ENCODE measurements at regions not wholly inside any gene's neighbourhood (a gene's known extent, or its start where the extent isn't known, plus 50 kb on each side); places are given as distances from the start of the nearest gene placed in this dataset.

- no peak overlapping the region for H3K4me3 ChIP-seq
- CTCF ChIA-PET = no interaction called here
- POLR2A ChIA-PET = no interaction called here
- no peak for DNase-seq (ENCODE audit: low read depth in 1 of 2, low spot score in 1 of 2)
- TF ChIP-seq FOSB (CRISPR knock-in tag; IDR thresholded peaks at IDR 0.05) = no peak
- no peak for TF ChIP-seq USF2 (IDR thresholded peaks at IDR 0.05)
- no peak for TF ChIP-seq MYC (IDR thresholded peaks at IDR 0.05; ENCODE audit: borderline replicate concordance, low read length)
- no peak for TF ChIP-seq RAD21 (conservative IDR thresholded peaks at IDR 0.05 in 1 of 2, IDR thresholded peaks at IDR 0.05 in 1 of 2)
- TF ChIP-seq JUN (IDR thresholded peaks at IDR 0.05) = no peak
- no peak for TF ChIP-seq POLR2AphosphoS2 (conservative IDR thresholded peaks at IDR 0.05; ENCODE audit: low read length)
- no peak for TF ChIP-seq KDM1A (IDR thresholded peaks at IDR 0.05; ENCODE audit: low read depth)
- TF ChIP-seq FOXS1 (CRISPR knock-in tag; IDR thresholded peaks at IDR 0.05) = no peak
- TF ChIP-seq NPAS2 (CRISPR knock-in tag; IDR thresholded peaks at IDR 0.05; ENCODE audit: borderline replicate concordance) = no peak
- TF ChIP-seq HEYL (CRISPR knock-in tag; IDR thresholded peaks at IDR 0.05) = no peak
- TF ChIP-seq ZFP36 (IDR thresholded peaks at IDR 0.05; ENCODE audit: borderline replicate concordance, partially characterized antibody) = no peak
- no peak for TF ChIP-seq ATOH8 (CRISPR knock-in tag; IDR thresholded peaks at IDR 0.05; ENCODE audit: low read depth)
- no peak for TF ChIP-seq SREBF2 (IDR thresholded peaks at IDR 0.05)
- TF ChIP-seq E2F6 (IDR thresholded peaks at IDR 0.05; ENCODE audit: borderline replicate concordance, low read depth) = no peak
- FAIRE-seq = no peak
- no peak for ATAC-seq
- no peak overlapping the region for H3K4me2 ChIP-seq
- WGBS (ENCODE audit: missing lambda C conversion rate) = 55% methylated on average over 4 of the region's 7 CpGs
- H3K9me3 ChIP-seq = no peaks in the 10 kb centered on the region
- H3K4me1 ChIP-seq = no peaks in the 10 kb centered on the region
- no peak overlapping the region for H3K27ac ChIP-seq
Observed at GRCh38 chr13:89650226-89650625, 1697.3 kb upstream of the MIR17HG start.

GRCh38 chr13:89660752-89661151 lies 1686.7 kb upstream of the MIR17HG start:
- Histone ChIP-seq H3K4me2 (no peak overlapping the region), H3K4me1 (no peaks in the 10 kb centered on the region), H3K27ac (no peak overlapping the region), H3K4me3 (no peak overlapping the region), H3K9me3 (no peaks in the 10 kb centered on the region)
- DNase-seq (ENCODE audit: low read depth in 1 of 2, low spot score in 1 of 2) = no peak
- ATAC-seq = no peak
- CTCF ChIA-PET = no interaction called here
- no peak for FAIRE-seq
- POLR2A ChIA-PET = no interaction called here
- TF ChIP-seq POLR2AphosphoS2 (conservative IDR thresholded peaks at IDR 0.05; ENCODE audit: low read length) (no peak), REST (IDR thresholded peaks at IDR 0.05) (no peak), MAX (IDR thresholded peaks at IDR 0.05) (no peak), NFE2L2 (conservative IDR thresholded peaks at IDR 0.05; ENCODE audit: low read length) (no peak), EHMT2 (IDR thresholded peaks at IDR 0.05; ENCODE audit: low read depth) (no peak), NPAS2 (CRISPR knock-in tag; IDR thresholded peaks at IDR 0.05; ENCODE audit: borderline replicate concordance) (no peak), ZNF302 (CRISPR knock-in tag; IDR thresholded peaks at IDR 0.05) (no peak), JUN (IDR thresholded peaks at IDR 0.05) (no peak), HOXB5 (CRISPR knock-in tag; IDR thresholded peaks at IDR 0.05) (no peak), MYC (IDR thresholded peaks at IDR 0.05; ENCODE audit: borderline replicate concordance, low read length) (no peak), BHLHE40 (IDR thresholded peaks at IDR 0.05; ENCODE audit: low read depth, low read length) (no peak), HMGXB4 (CRISPR knock-in tag; IDR thresholded peaks at IDR 0.05; ENCODE audit: borderline replicate concordance) (no peak), PHF8 (IDR thresholded peaks at IDR 0.05; ENCODE audit: borderline replicate concordance, low read depth) (no peak), RFX5 (IDR thresholded peaks at IDR 0.05) (no peak), CEBPB (IDR thresholded peaks at IDR 0.05) (no peak), KDM1A (IDR thresholded peaks at IDR 0.05; ENCODE audit: low read depth) (no peak)
